ENCODE measurements at regions not wholly inside any gene's neighbourhood (a gene's known extent, or its start where the extent isn't known, plus 50 kb on each side); places are given as distances from the start of the nearest gene placed in this dataset.

DNA sequence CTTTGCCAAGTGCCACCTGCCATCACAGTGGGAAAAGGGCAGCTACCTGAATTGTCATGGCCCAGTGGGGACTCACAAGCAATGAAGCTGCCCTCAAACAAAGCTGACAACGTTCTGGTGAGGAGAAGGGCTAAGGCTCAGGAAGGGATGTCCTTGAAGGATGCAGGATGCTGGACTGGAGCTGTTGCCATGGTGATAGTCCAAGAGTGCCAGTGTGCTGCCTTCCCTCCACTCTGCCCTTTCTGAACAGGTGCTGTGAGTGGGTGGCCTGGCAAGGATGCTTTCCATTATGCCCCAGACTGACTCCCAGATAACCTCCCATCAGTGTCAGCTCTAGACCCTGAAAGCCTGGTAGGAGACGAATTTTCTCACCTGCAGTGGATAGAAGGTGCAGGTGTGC, 137.8 kb upstream of the GYPC start:
- no peaks in the 10 kb centered on the region for H3K9me3 ChIP-seq (ENCODE audit: control insufficient read depth, low read length)
- H3K4me3 ChIP-seq (ENCODE audit: low read length), result no peak overlapping the region
- no peak overlapping the region for H3K9ac ChIP-seq (ENCODE audit: low read length)
- no peaks in the 10 kb centered on the region for H3K27me3 ChIP-seq (replicated peaks; ENCODE audit: control insufficient read depth, insufficient read depth, low read length)
- H3K36me3 ChIP-seq (ENCODE audit: control insufficient read depth, insufficient read depth, low read length, severe bottlenecking), result no peaks in the 10 kb centered on the region
- no peak for DNase-seq (ENCODE audit: low read depth)
- no peaks in the 10 kb centered on the region for H3K4me1 ChIP-seq (ENCODE audit: control insufficient read depth, insufficient read depth, low read length)

- no peaks in the 10 kb centered on the region for H3K27me3 ChIP-seq (replicated peaks; ENCODE audit: control insufficient read depth, insufficient read depth, low read length)
- no peaks in the 10 kb centered on the region for H3K36me3 ChIP-seq (ENCODE audit: control insufficient read depth, insufficient read depth, low read length, severe bottlenecking)
- H3K9ac ChIP-seq (ENCODE audit: low read length), result no peak overlapping the region
- H3K4me1 ChIP-seq (ENCODE audit: control insufficient read depth, insufficient read depth, low read length), result no peaks in the 10 kb centered on the region
- H3K4me3 ChIP-seq (ENCODE audit: low read length), result no peak overlapping the region
- peak; percentile 50 for DNase-seq (ENCODE audit: low read depth)
- H3K9me3 ChIP-seq (ENCODE audit: control insufficient read depth, low read length), result no peaks in the 10 kb centered on the region
Observed at GRCh38 chr2:126527836-126528490, 128.0 kb upstream of the GYPC start.

GRCh38 chr2:126531029-126531428, 124.9 kb upstream of the GYPC start:
- Histone ChIP-seq H3K9ac (ENCODE audit: low read length) (no peak overlapping the region), H3K4me3 (ENCODE audit: low read length) (no peak overlapping the region), H3K4me1 (ENCODE audit: control insufficient read depth, insufficient read depth, low read length) (no peaks in the 10 kb centered on the region), H3K27me3 (replicated peaks; ENCODE audit: control insufficient read depth, insufficient read depth, low read length) (peaks cover 4% of the 10 kb centered on the region), H3K9me3 (ENCODE audit: control insufficient read depth, low read length) (no peaks in the 10 kb centered on the region), H3K36me3 (ENCODE audit: control insufficient read depth, insufficient read depth, low read length, severe bottlenecking) (no peaks in the 10 kb centered on the region)
- DNase-seq (ENCODE audit: low read depth), result no peak

DNA sequence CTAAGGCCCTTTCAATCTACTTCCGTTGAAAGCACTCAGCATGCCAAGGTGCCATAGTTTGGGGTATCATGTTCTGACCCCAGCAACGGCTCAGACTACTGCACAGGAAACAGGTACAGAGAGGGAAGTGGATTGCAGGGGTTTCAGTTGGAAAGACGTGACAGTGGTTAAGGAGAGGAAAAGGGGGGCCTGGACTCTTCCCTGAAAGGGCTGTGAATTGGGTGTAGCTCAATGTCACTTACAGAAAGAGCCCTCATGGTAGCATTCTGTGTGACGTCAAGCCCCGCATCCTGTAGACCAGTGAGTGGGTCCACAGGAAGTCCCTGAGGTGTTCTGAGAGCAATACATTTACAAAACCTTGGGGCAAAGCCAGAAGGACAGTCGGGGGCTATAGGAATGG, 121.5 kb upstream of the GYPC start:
- H3K9me3 ChIP-seq (ENCODE audit: control insufficient read depth, low read length), result no peaks in the 10 kb centered on the region
- H3K9ac ChIP-seq (ENCODE audit: low read length), result no peak overlapping the region
- peaks cover 4% of the 10 kb centered on the region for H3K27me3 ChIP-seq (replicated peaks; ENCODE audit: control insufficient read depth, insufficient read depth, low read length)
- H3K4me3 ChIP-seq (ENCODE audit: low read length), result no peak overlapping the region
- no peak for DNase-seq (ENCODE audit: low read depth)
- H3K4me1 ChIP-seq (ENCODE audit: control insufficient read depth, insufficient read depth, low read length), result no peaks in the 10 kb centered on the region
- no peaks in the 10 kb centered on the region for H3K36me3 ChIP-seq (ENCODE audit: control insufficient read depth, insufficient read depth, low read length, severe bottlenecking)

DNA sequence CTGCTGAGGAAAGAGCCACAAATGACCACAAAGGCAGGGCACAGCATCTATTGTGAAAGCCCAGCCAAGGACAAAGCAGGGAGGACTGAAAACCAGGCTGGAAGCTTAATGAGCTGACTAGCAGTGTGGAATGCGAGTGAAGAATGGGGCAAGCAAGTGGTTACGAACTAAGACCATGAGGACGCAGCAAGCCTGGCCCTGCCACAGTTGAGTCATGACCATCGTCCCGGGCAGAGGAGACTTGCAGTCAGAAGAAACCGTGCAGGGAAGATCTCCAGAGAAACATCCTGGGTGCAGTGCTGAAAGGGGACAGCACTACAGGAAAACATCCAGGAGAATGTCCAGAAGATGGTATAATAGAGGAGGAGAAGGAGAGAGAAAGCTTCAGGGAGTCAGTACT, 120.5 kb upstream of the GYPC start:
- Histone ChIP-seq H3K9me3 (ENCODE audit: control insufficient read depth, low read length) (no peaks in the 10 kb centered on the region), H3K36me3 (ENCODE audit: control insufficient read depth, insufficient read depth, low read length, severe bottlenecking) (no peaks in the 10 kb centered on the region), H3K4me3 (ENCODE audit: low read length) (no peak overlapping the region), H3K9ac (ENCODE audit: low read length) (no peak overlapping the region), H3K4me1 (ENCODE audit: control insufficient read depth, insufficient read depth, low read length) (no peaks in the 10 kb centered on the region), H3K27me3 (replicated peaks; ENCODE audit: control insufficient read depth, insufficient read depth, low read length) (peaks cover 4% of the 10 kb centered on the region)
- no peak for DNase-seq (ENCODE audit: low read depth)

- no peaks in the 10 kb centered on the region for H3K36me3 ChIP-seq (ENCODE audit: control insufficient read depth, insufficient read depth, low read length, severe bottlenecking)
Observed at GRCh38 chr2:126536605-126537200, 119.3 kb upstream of the GYPC start.

GRCh38 chr2:126539101-126539500, 116.9 kb upstream of the GYPC start:
- no peak overlapping the region for H3K9ac ChIP-seq (ENCODE audit: low read length)
- peaks cover 28% of the 10 kb centered on the region for H3K9me3 ChIP-seq (ENCODE audit: control insufficient read depth, low read length)
- H3K27me3 ChIP-seq (replicated peaks; ENCODE audit: control insufficient read depth, insufficient read depth, low read length), result peaks cover 4% of the 10 kb centered on the region
- no peaks in the 10 kb centered on the region for H3K4me1 ChIP-seq (ENCODE audit: control insufficient read depth, insufficient read depth, low read length)
- DNase-seq (ENCODE audit: low read depth), result no peak
- H3K36me3 ChIP-seq (ENCODE audit: control insufficient read depth, insufficient read depth, low read length, severe bottlenecking), result no peaks in the 10 kb centered on the region
- no peak overlapping the region for H3K4me3 ChIP-seq (ENCODE audit: low read length)

More at GRCh38 chr2:126536605-126537200, 119.3 kb upstream of the GYPC start:
- no peak overlapping the region for H3K4me3 ChIP-seq (ENCODE audit: low read length)
- H3K9ac ChIP-seq (ENCODE audit: low read length), result no peak overlapping the region
- H3K9me3 ChIP-seq (ENCODE audit: control insufficient read depth, low read length), result peaks cover 7% of the 10 kb centered on the region
- H3K27me3 ChIP-seq (replicated peaks; ENCODE audit: control insufficient read depth, insufficient read depth, low read length), result peaks cover 4% of the 10 kb centered on the region
- no peaks in the 10 kb centered on the region for H3K4me1 ChIP-seq (ENCODE audit: control insufficient read depth, insufficient read depth, low read length)
- DNase-seq (ENCODE audit: low read depth), result no peak

GRCh38 chr2:126542247-126542646, 113.7 kb upstream of the GYPC start:
- no peak overlapping the region for H3K4me3 ChIP-seq (ENCODE audit: low read length)
- H3K36me3 ChIP-seq (ENCODE audit: control insufficient read depth, insufficient read depth, low read length, severe bottlenecking), result no peaks in the 10 kb centered on the region
- H3K9me3 ChIP-seq (ENCODE audit: control insufficient read depth, low read length), result peaks cover 29% of the 10 kb centered on the region
- no peak overlapping the region for H3K9ac ChIP-seq (ENCODE audit: low read length)
- no peaks in the 10 kb centered on the region for H3K4me1 ChIP-seq (ENCODE audit: control insufficient read depth, insufficient read depth, low read length)
- DNase-seq (ENCODE audit: low read depth), result no peak
- H3K27me3 ChIP-seq (replicated peaks; ENCODE audit: control insufficient read depth, insufficient read depth, low read length), result no peaks in the 10 kb centered on the region

- DNase-seq (ENCODE audit: low read depth), result no peak
- Histone ChIP-seq H3K36me3 (ENCODE audit: control insufficient read depth, insufficient read depth, low read length, severe bottlenecking) (no peaks in the 10 kb centered on the region), H3K9ac (ENCODE audit: low read length) (no peak overlapping the region), H3K4me1 (ENCODE audit: control insufficient read depth, insufficient read depth, low read length) (no peaks in the 10 kb centered on the region), H3K27me3 (replicated peaks; ENCODE audit: control insufficient read depth, insufficient read depth, low read length) (no peaks in the 10 kb centered on the region), H3K9me3 (ENCODE audit: control insufficient read depth, low read length) (peaks cover 29% of the 10 kb centered on the region), H3K4me3 (ENCODE audit: low read length) (no peak overlapping the region)
Observed at GRCh38 chr2:126543081-126543480, 112.9 kb upstream of the GYPC start.

GRCh38 chr2:126558029-126558428, 97.9 kb upstream of the GYPC start:
- Histone ChIP-seq H3K4me3 (ENCODE audit: low read length) (no peak overlapping the region), H3K9me3 (ENCODE audit: control insufficient read depth, low read length) (peaks cover 4% of the 10 kb centered on the region), H3K36me3 (ENCODE audit: control insufficient read depth, insufficient read depth, low read length, severe bottlenecking) (no peaks in the 10 kb centered on the region), H3K4me1 (ENCODE audit: control insufficient read depth, insufficient read depth, low read length) (no peaks in the 10 kb centered on the region), H3K9ac (ENCODE audit: low read length) (no peak overlapping the region), H3K27me3 (replicated peaks; ENCODE audit: control insufficient read depth, insufficient read depth, low read length) (no peaks in the 10 kb centered on the region)
- no peak for DNase-seq (ENCODE audit: low read depth)

- Histone ChIP-seq H3K4me1 (ENCODE audit: control insufficient read depth, insufficient read depth, low read length) (no peaks in the 10 kb centered on the region), H3K36me3 (ENCODE audit: control insufficient read depth, insufficient read depth, low read length, severe bottlenecking) (no peaks in the 10 kb centered on the region), H3K9ac (ENCODE audit: low read length) (no peak overlapping the region), H3K4me3 (ENCODE audit: low read length) (no peak overlapping the region), H3K27me3 (replicated peaks; ENCODE audit: control insufficient read depth, insufficient read depth, low read length) (no peaks in the 10 kb centered on the region), H3K9me3 (ENCODE audit: control insufficient read depth, low read length) (no peaks in the 10 kb centered on the region)
- no peak for DNase-seq (ENCODE audit: low read depth)
Observed at GRCh38 chr2:126568734-126569133, 87.2 kb upstream of the GYPC start.

- Histone ChIP-seq H3K4me3 (ENCODE audit: low read length) (no peak overlapping the region), H3K9ac (ENCODE audit: low read length) (no peak overlapping the region), H3K4me1 (ENCODE audit: control insufficient read depth, insufficient read depth, low read length) (no peaks in the 10 kb centered on the region), H3K27me3 (replicated peaks; ENCODE audit: control insufficient read depth, insufficient read depth, low read length) (no peaks in the 10 kb centered on the region), H3K36me3 (ENCODE audit: control insufficient read depth, insufficient read depth, low read length, severe bottlenecking) (no peaks in the 10 kb centered on the region), H3K9me3 (ENCODE audit: control insufficient read depth, low read length) (no peaks in the 10 kb centered on the region)
- no peak for DNase-seq (ENCODE audit: low read depth)
Observed at GRCh38 chr2:126571403-126571802, 84.6 kb upstream of the GYPC start.

Data from adipocyte (in vitro differentiated cells).